Endothelial cell of umbilical vein (primary cell): ENCODE measurements at regions not wholly inside any gene's neighbourhood (a gene's known extent, or its start where the extent isn't known, plus 50 kb on each side); places are given as distances from the start of the nearest gene placed in this dataset.

Experiments used
- BruUV-seq: library from RNA; stranded (reverse); fragments of 400-500 nt; replicated peaks from 2 replicates; lab custom pipeline; 2021; lab: Mats Ljungman, UMichigan
- CTCF ChIA-PET: fragments of 300-600, 350-600 bp; sonication (Branson Sonifier 250); formaldehyde crosslinking; loops from one replicate; lab custom pipeline; 2021; ENCODE audit warnings: antibody characterized with exemption, inconsistent platforms; lab: Charles Lee
- POLR2A ChIA-PET: fragments of 300-600, 350-600 bp; sonication (Branson Sonifier 250); formaldehyde crosslinking; loops from one replicate; lab custom pipeline; 2021; ENCODE audit warnings: antibody characterized with exemption, inconsistent platforms; lab: Charles Lee
- DNase-seq: peaks from one replicate; pipeline ENCODE4 v3.0.0-alpha.2; 2011; ENCODE audit warnings: low read depth, low spot score
- FAIRE-seq: peaks from 2 replicates; lab custom pipeline; 2011; peaks lifted over from hg19 to GRCh38; lab: Jason Lieb, UNC
- H2AFZ ChIP-seq: 2 replicates; pipeline ENCODE4 v1.6.0; 2012; ENCODE audit warnings: low read depth, low read length, control low read depth, inconsistent platforms
- H3K27ac ChIP-seq: 2 replicates; pipeline ENCODE4 v1.5.1; 2011; ENCODE audit warnings: low read depth, mild to moderate bottlenecking, control low read depth, low read length, moderate library complexity; ENCODE audit not compliant: insufficient read depth
- H3K27me3 ChIP-seq, 2 experiments: 2 replicates each; pipeline versions ENCODE4 v1.6.0 to v1.6.1; 2011; ENCODE audit warnings: low read length in 2 of 2, mixed read lengths in 1 of 2; ENCODE audit not compliant: control insufficient read depth in 2 of 2, insufficient read depth in 2 of 2
- H3K36me3 ChIP-seq, 2 experiments: 2 replicates in 1 of 2; 3 replicates in 1 of 2; pipeline ENCODE4 v1.5.1; 2011; ENCODE audit warnings: low read length in 2 of 2, mild to moderate bottlenecking in 1 of 2, moderate library complexity in 1 of 2; ENCODE audit not compliant: control insufficient read depth in 2 of 2, insufficient read depth in 2 of 2; ENCODE audit errors: extremely low read depth in 1 of 2
- H3K4me1 ChIP-seq: 3 replicates; pipeline ENCODE4 v1.5.1; 2011; ENCODE audit warnings: mild to moderate bottlenecking, low read length; ENCODE audit not compliant: control insufficient read depth, insufficient read depth; ENCODE audit errors: extremely low read depth
- H3K4me2 ChIP-seq: 2 replicates; pipeline ENCODE4 v1.6.1; 2011; ENCODE audit warnings: low read length, control low read depth, mixed read lengths; ENCODE audit not compliant: insufficient read depth
- H3K4me3 ChIP-seq, 3 experiments: fragments of 200-600 bp in 1 of 3; sonication (generic), shearing (Covaris generic) in 1 of 3; replicated peaks in 1 of 3; 2 replicates each; pipeline ENCODE4 v1.5.1; 2011 to 2016; ENCODE audit warnings: control low read depth in 3 of 3, low read length in 3 of 3, mild to moderate bottlenecking in 2 of 3, inconsistent platforms in 1 of 3, low read depth in 1 of 3, moderate library complexity in 1 of 3; ENCODE audit not compliant: insufficient read depth in 1 of 3
- H3K79me2 ChIP-seq: 2 replicates; pipeline ENCODE4 v1.6.0; 2012; ENCODE audit warnings: low read length, inconsistent platforms; ENCODE audit not compliant: control insufficient read depth, insufficient read depth
- H3K9ac ChIP-seq: replicated peaks from 2 replicates; pipeline ENCODE3; 2011; ENCODE audit warnings: low read length, control low read depth; ENCODE audit not compliant: insufficient read depth; ENCODE audit errors: extremely low read depth
- H3K9me1 ChIP-seq: replicated peaks from 3 replicates; pipeline ENCODE4 v1.6.0; 2011; ENCODE audit warnings: mild to moderate bottlenecking, low read length; ENCODE audit not compliant: control insufficient read depth, insufficient read depth; ENCODE audit errors: extremely low read depth
- H3K9me3 ChIP-seq: replicated peaks from 2 replicates; pipeline ENCODE4 v1.5.1; 2012; ENCODE audit warnings: low read length, inconsistent platforms; ENCODE audit not compliant: control insufficient read depth, insufficient read depth
- H4K20me1 ChIP-seq: replicated peaks from 2 replicates; pipeline ENCODE3; 2011; ENCODE audit warnings: mild to moderate bottlenecking, low read length; ENCODE audit not compliant: control insufficient read depth, insufficient read depth; ENCODE audit errors: extremely low read depth
- EZH2 ChIP-seq: IDR thresholded peaks from 2 replicates; pipeline ENCODE4 v1.6.1; 2012; ENCODE audit warnings: borderline replicate concordance, low read depth, mild to moderate bottlenecking, moderate library complexity, low read length, inconsistent platforms; ENCODE audit not compliant: severe bottlenecking
- FOS ChIP-seq: IDR thresholded peaks from 2 replicates; pipeline ENCODE4 v1.6.1; 2011; ENCODE audit warnings: mild to moderate bottlenecking, low read length, moderate library complexity, borderline replicate concordance; ENCODE audit not compliant: insufficient read depth
- GATA2 ChIP-seq: IDR thresholded peaks from 2 replicates; pipeline ENCODE4 v1.7.0; 2011; ENCODE audit warnings: low read depth, mild to moderate bottlenecking, moderate library complexity, mixed read lengths, low read length; ENCODE audit not compliant: insufficient read length, insufficient read depth
- JUN ChIP-seq: IDR thresholded peaks from 2 replicates; pipeline ENCODE4 v1.6.1; 2011; ENCODE audit warnings: borderline replicate concordance, low read depth; ENCODE audit not compliant: insufficient read length, insufficient read depth
- MYC ChIP-seq: IDR thresholded peaks from one replicate; pipeline ENCODE4 v1.6.1; 2011; ENCODE audit warnings: mild to moderate bottlenecking, low read depth, low read length
- POLR2A ChIP-seq: IDR thresholded peaks from 2 replicates; pipeline ENCODE4 v1.6.1; 2012; ENCODE audit warnings: low read depth, mild to moderate bottlenecking, control low read depth, low read length
- POLR2AphosphoS5 ChIP-seq: IDR thresholded peaks from 2 replicates; pipeline ENCODE4 v1.6.1; 2012; ENCODE audit warnings: low read depth, mild to moderate bottlenecking, control low read depth, low read length, moderate library complexity; ENCODE audit not compliant: insufficient read depth
- dilution Hi-C: fragments of 300-500 bp; cut with MboI; formaldehyde crosslinking; loops from one replicate; pipeline ENCODE4 v1.15.0; 2019; ENCODE audit warnings: low sequenced_read_pairs; ENCODE audit not compliant: extremely low pct_ligation_motif_present
- intact Hi-C: fragments of 100-400 bp; cut with micrococcal nuclease; formaldehyde crosslinking; loops from one replicate; pipeline ENCODE4 v1.10.0; 2022
- TF ChIP-seq, protein P1 (sequence below): IDR thresholded peaks from 2 replicates; pipeline ENCODE4 v1.6.1; 2011; ENCODE audit not compliant: insufficient read depth, insufficient read length
- TF ChIP-seq, protein P2 (sequence below), 2 donors: IDR thresholded peaks; 1 replicate in 1 of 2; 2 replicates in 1 of 2; pipeline ENCODE4 v1.5.1; 2011; ENCODE audit warnings: low read length in 2 of 2, mild to moderate bottlenecking in 2 of 2, moderate library complexity in 2 of 2, control low read depth in 1 of 2, inconsistent platforms in 1 of 2, low read depth in 1 of 2; ENCODE audit not compliant: insufficient read depth in 1 of 2; ENCODE audit errors: extremely low read depth in 1 of 2

DNA sequence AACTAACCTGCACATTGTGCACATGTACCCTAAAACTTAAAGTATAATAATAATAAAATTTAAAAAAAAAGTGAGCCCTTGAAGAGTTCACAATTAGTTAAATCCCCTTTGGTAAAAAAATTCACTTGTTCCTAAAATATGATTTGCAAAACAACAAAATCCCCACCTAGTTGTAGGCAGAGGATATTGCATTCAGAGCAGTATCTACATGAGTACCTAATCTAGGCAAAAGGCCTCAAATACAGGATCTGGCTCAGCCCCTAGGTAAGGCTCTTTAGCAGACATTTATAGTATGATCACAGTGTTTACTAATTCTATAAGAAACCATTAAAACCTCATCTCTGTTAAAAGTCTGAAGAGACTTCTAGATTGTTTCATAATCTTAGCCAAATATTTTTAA, 89.3 kb upstream of the CCDC80 start:
- H3K4me2 ChIP-seq = no peak overlapping the region
- no TSS peak for BruUV-seq
- dilution Hi-C loops = no loop called here
- no peaks in the 10 kb centered on the region for H3K4me1 ChIP-seq
- H4K20me1 ChIP-seq = no peaks in the 10 kb centered on the region
- H3K9ac ChIP-seq = no peak overlapping the region
- H3K4me3 ChIP-seq = no peak overlapping the region
- ChIA-PET CTCF (no interaction called here), POLR2A (no interaction called here)
- no peaks in the 10 kb centered on the region for H3K9me1 ChIP-seq
- no peaks in the 10 kb centered on the region for H3K36me3 ChIP-seq
- no peaks in the 10 kb centered on the region for H3K9me3 ChIP-seq
- intact Hi-C loops = no loop called here
- H3K79me2 ChIP-seq = no peaks in the 10 kb centered on the region
- no peaks in the 10 kb centered on the region for H3K27me3 ChIP-seq
- H3K27ac ChIP-seq = no peak overlapping the region
- DNase-seq (no peak), FAIRE-seq (no peak)
- no peak overlapping the region for H2AFZ ChIP-seq
- TF ChIP-seq, protein P1, sequence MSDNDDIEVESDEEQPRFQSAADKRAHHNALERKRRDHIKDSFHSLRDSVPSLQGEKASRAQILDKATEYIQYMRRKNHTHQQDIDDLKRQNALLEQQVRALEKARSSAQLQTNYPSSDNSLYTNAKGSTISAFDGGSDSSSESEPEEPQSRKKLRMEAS = no peak
- TF ChIP-seq MYC (no peak), FOS (no peak)
- TF ChIP-seq, protein P2, sequence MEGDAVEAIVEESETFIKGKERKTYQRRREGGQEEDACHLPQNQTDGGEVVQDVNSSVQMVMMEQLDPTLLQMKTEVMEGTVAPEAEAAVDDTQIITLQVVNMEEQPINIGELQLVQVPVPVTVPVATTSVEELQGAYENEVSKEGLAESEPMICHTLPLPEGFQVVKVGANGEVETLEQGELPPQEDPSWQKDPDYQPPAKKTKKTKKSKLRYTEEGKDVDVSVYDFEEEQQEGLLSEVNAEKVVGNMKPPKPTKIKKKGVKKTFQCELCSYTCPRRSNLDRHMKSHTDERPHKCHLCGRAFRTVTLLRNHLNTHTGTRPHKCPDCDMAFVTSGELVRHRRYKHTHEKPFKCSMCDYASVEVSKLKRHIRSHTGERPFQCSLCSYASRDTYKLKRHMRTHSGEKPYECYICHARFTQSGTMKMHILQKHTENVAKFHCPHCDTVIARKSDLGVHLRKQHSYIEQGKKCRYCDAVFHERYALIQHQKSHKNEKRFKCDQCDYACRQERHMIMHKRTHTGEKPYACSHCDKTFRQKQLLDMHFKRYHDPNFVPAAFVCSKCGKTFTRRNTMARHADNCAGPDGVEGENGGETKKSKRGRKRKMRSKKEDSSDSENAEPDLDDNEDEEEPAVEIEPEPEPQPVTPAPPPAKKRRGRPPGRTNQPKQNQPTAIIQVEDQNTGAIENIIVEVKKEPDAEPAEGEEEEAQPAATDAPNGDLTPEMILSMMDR (IDR thresholded peaks at IDR 0.05; ENCODE audit: extremely low read depth in 1 of 2, insufficient read depth in 1 of 2, low read depth in 1 of 2, low read length in 2 of 2) = no peak

DNA sequence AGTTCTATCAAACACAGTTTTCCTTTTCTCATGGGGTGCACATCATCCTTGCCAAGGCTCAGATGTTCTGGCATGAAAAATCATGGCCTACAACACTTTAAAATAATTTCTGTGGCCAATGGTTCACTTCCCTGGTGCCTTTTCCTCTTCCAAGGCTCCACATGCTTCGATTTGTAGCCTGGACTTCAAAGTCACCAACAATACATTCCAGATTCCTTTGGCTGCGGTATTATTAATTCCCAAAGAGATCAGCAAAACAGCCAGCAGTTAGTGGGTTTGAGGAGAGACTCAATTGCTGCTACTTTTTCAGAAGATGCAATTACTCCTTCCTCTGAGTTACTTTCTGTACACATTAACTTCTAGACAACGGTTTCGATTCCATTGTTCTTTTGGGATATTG, 80.3 kb upstream of the CCDC80 start:
- peaks cover 3 to 8% of the 10 kb centered on the region in 2 experiments for H3K27me3 ChIP-seq
- no peak overlapping the region for H3K27ac ChIP-seq
- no peaks in the 10 kb centered on the region for H3K4me1 ChIP-seq
- TF ChIP-seq JUN = no peak
- TF ChIP-seq, protein P1 = no peak
- TF ChIP-seq FOS = no peak
- no peak for TF ChIP-seq GATA2
- no peak for TF ChIP-seq EZH2
- no peak for TF ChIP-seq MYC
- no peak for TF ChIP-seq POLR2A
- TF ChIP-seq, protein P2 (IDR thresholded peaks at IDR 0.05; ENCODE audit: extremely low read depth in 1 of 2, insufficient read depth in 1 of 2, low read depth in 1 of 2, low read length in 2 of 2) = no peak
- no peak for TF ChIP-seq POLR2AphosphoS5
- intact Hi-C loops (no loop called here), dilution Hi-C loops (no loop called here)
- FAIRE-seq (no peak), DNase-seq (no peak)
- no peak overlapping the region for H3K4me3 ChIP-seq
- H4K20me1 ChIP-seq = no peaks in the 10 kb centered on the region
- H3K4me2 ChIP-seq = no peak overlapping the region
- no peak overlapping the region for H3K9ac ChIP-seq
- ChIA-PET CTCF (no interaction called here), POLR2A (no interaction called here)
- H3K9me1 ChIP-seq = no peaks in the 10 kb centered on the region
- H3K36me3 ChIP-seq = no peaks in the 10 kb centered on the region
- H3K79me2 ChIP-seq = no peaks in the 10 kb centered on the region
- BruUV-seq = no TSS peak
- H3K9me3 ChIP-seq = no peaks in the 10 kb centered on the region
- no peak overlapping the region for H2AFZ ChIP-seq
